ENCODE measurements at regions not wholly inside any gene's neighbourhood (a gene's known extent, or its start where the extent isn't known, plus 50 kb on each side); places are given as distances from the start of the nearest gene placed in this dataset.

DNA sequence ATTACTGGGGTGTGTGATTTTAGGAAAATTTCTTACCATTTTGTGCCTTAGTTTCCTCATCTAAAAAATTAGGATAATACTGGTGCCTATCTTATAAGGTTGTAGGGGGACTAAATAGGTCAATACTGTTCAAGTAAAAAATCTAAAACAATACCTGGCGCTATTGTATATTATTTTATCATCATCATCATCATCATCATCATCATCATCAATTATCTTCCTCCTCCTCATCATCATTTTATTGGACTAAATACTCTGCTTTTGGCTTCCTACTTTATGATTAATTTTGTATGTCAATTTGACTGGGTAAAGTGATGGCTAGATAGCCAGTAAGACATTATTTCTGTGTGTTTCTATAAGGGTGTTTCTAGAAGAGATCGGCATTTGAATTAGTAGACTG lies 435.5 kb downstream of the DHX35 start:
- TF ChIP-seq, protein P1, sequence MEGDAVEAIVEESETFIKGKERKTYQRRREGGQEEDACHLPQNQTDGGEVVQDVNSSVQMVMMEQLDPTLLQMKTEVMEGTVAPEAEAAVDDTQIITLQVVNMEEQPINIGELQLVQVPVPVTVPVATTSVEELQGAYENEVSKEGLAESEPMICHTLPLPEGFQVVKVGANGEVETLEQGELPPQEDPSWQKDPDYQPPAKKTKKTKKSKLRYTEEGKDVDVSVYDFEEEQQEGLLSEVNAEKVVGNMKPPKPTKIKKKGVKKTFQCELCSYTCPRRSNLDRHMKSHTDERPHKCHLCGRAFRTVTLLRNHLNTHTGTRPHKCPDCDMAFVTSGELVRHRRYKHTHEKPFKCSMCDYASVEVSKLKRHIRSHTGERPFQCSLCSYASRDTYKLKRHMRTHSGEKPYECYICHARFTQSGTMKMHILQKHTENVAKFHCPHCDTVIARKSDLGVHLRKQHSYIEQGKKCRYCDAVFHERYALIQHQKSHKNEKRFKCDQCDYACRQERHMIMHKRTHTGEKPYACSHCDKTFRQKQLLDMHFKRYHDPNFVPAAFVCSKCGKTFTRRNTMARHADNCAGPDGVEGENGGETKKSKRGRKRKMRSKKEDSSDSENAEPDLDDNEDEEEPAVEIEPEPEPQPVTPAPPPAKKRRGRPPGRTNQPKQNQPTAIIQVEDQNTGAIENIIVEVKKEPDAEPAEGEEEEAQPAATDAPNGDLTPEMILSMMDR (IDR thresholded peaks at IDR 0.05), result no peak
- TF ChIP-seq POLR2AphosphoS5 (IDR thresholded peaks at IDR 0.05) (no peak), POLR2A (IDR thresholded peaks at IDR 0.05) (no peak)
